GM23338 (cell line): ENCODE measurements at regions not wholly inside any gene's neighbourhood (a gene's known extent, or its start where the extent isn't known, plus 50 kb on each side); places are given as distances from the start of the nearest gene placed in this dataset.
A peak's percentile ranks its signal among the peaks of the same experiment; 100 is the strongest.

ENCODE experiments used
- ATAC-seq: fragments of 200-7000 bp; cut with Tn5 transposase; 3 replicates; pipeline ENCODE4 v1.9.1; 2020
- DNase-seq: peaks from one replicate; pipeline ENCODE4 v3.0.0-alpha.2; 2015; ENCODE audit warnings: low spot score
- H2AFZ ChIP-seq: fragments of 200-600 bp; sonication (generic); 2 replicates; pipeline ENCODE4 v1.8.0; 2016; ENCODE audit warnings: antibody characterized with exemption, mild to moderate bottlenecking, moderate library complexity
- H3F3A ChIP-seq: fragments of 200-600 bp; sonication (generic); replicated peaks from 2 replicates; pipeline ENCODE4 v1.8.0; 2017; ENCODE audit warnings: antibody characterized with exemption, mixed run types, low read depth
- H3K27ac ChIP-seq: fragments of 200-600 bp; sonication (generic); 2 replicates; pipeline ENCODE4 v1.6.1; 2016; ENCODE audit warnings: low read depth
- H3K27me3 ChIP-seq: fragments of 200-600 bp; sonication (generic); 2 replicates; pipeline ENCODE4 v1.8.0; 2016; ENCODE audit warnings: mild to moderate bottlenecking, mixed run types, moderate library complexity; ENCODE audit not compliant: insufficient read depth
- H3K36me3 ChIP-seq: fragments of 200-600 bp; sonication (generic); 2 replicates; pipeline ENCODE4 v1.8.0; 2016; ENCODE audit warnings: mild to moderate bottlenecking; ENCODE audit not compliant: insufficient read depth
- H3K4me1 ChIP-seq: fragments of 200-600 bp; sonication (generic); 2 replicates; pipeline ENCODE4 v1.8.0; 2016; ENCODE audit warnings: mild to moderate bottlenecking, moderate library complexity; ENCODE audit not compliant: insufficient read depth
- H3K4me2 ChIP-seq: fragments of 200-600 bp; sonication (generic); 2 replicates; pipeline ENCODE4 v1.7.1; 2017; ENCODE audit warnings: mixed run types
- H3K4me3 ChIP-seq: fragments of 200-600 bp; sonication (generic); 2 replicates; pipeline ENCODE4 v1.6.1; 2016; ENCODE audit warnings: mixed run types
- H3K79me2 ChIP-seq: fragments of 200-600 bp; sonication (generic); replicated peaks from 2 replicates; pipeline ENCODE4 v1.8.0; 2017; ENCODE audit warnings: mild to moderate bottlenecking; ENCODE audit not compliant: insufficient read depth
- H3K9me2 ChIP-seq: fragments of 200-600 bp; sonication (generic); 2 replicates; pipeline ENCODE4 v1.8.0; 2017; ENCODE audit not compliant: insufficient read depth
- H4K20me1 ChIP-seq: fragments of 200-600 bp; sonication (generic); replicated peaks from 2 replicates; pipeline ENCODE4 v1.8.0; 2017; ENCODE audit warnings: mild to moderate bottlenecking; ENCODE audit not compliant: insufficient read depth
- H3K27ac Mint-ChIP-seq: 2 replicates; pipeline ENCODE4 v1.8.0; 2020; ENCODE audit warnings: inconsistent platforms, mild to moderate bottlenecking, moderate library complexity, mixed read lengths
- H3K27me3 Mint-ChIP-seq: 3 replicates; pipeline ENCODE4 v1.8.0; 2022; ENCODE audit warnings: low read depth, mild to moderate bottlenecking, moderate library complexity, mixed read lengths, inconsistent platforms; ENCODE audit not compliant: insufficient read depth, poor library complexity
- H3K36me3 Mint-ChIP-seq: 3 replicates; pipeline ENCODE4 v1.8.0; 2021; ENCODE audit warnings: low read depth, mild to moderate bottlenecking, inconsistent platforms, moderate library complexity, mixed read lengths
- H3K4me1 Mint-ChIP-seq: 3 replicates; pipeline ENCODE4 v1.8.0; 2020; ENCODE audit warnings: mild to moderate bottlenecking, inconsistent platforms, mixed read lengths
- H3K4me3 Mint-ChIP-seq: 3 replicates; pipeline ENCODE4 v1.8.0; 2021; ENCODE audit warnings: moderate library complexity, mild to moderate bottlenecking, inconsistent platforms, mixed read lengths
- H3K9me3 Mint-ChIP-seq: 3 replicates; pipeline ENCODE4 v1.8.0; 2020; ENCODE audit warnings: moderate library complexity, mild to moderate bottlenecking, inconsistent platforms, mixed read lengths
- CREB1 ChIP-seq: fragments of 250-450 bp; sonication (Bioruptor Pico); IDR thresholded peaks from 2 replicates; pipeline ENCODE4 v1.5.0; 2020; ENCODE audit warnings: low read depth, mild to moderate bottlenecking, moderate library complexity
- CTCF ChIP-seq, 2 experiments: fragments of 200-600 bp in 1 of 2; sonication (generic) in 1 of 2; conservative IDR thresholded peaks; 2 replicates each; pipeline versions ENCODE4 v1.5.1 to v1.6.1; 2016 to 2017; ENCODE audit warnings: antibody characterized with exemption in 2 of 2, low read depth in 2 of 2, mild to moderate bottlenecking in 2 of 2, moderate library complexity in 1 of 2
- ETS1 ChIP-seq: IDR thresholded peaks from 2 replicates; pipeline ENCODE4 v1.6.1; 2016; ENCODE audit warnings: antibody characterized with exemption
- EZH2 ChIP-seq: fragments of 200-600 bp; sonication (generic); IDR thresholded peaks from one replicate; pipeline ENCODE4 v1.8.0; 2017; ENCODE audit warnings: antibody characterized with exemption, mild to moderate bottlenecking, low read depth; ENCODE audit not compliant: unreplicated experiment
- EZH2phosphoT487 ChIP-seq: fragments of 200-600 bp; sonication (generic); IDR thresholded peaks from one replicate; pipeline ENCODE4 v1.8.1; 2018; ENCODE audit warnings: antibody characterized with exemption; ENCODE audit not compliant: unreplicated experiment
- JUNB ChIP-seq: IDR thresholded peaks from one replicate; pipeline ENCODE4 v1.6.1; 2016; ENCODE audit warnings: antibody characterized with exemption; ENCODE audit not compliant: unreplicated experiment
- NANOG ChIP-seq: IDR thresholded peaks from 2 replicates; pipeline ENCODE4 v1.6.1; 2016; ENCODE audit warnings: antibody characterized with exemption, borderline replicate concordance
- POLR2AphosphoS5 ChIP-seq: IDR thresholded peaks from 2 replicates; pipeline ENCODE4 v1.6.1; 2016; ENCODE audit warnings: antibody characterized with exemption, low read depth
- REST ChIP-seq: IDR thresholded peaks from one replicate; pipeline ENCODE4 v1.6.1; 2018; ENCODE audit warnings: antibody characterized with exemption; ENCODE audit not compliant: unreplicated experiment
- STAT1 ChIP-seq: IDR thresholded peaks from one replicate; pipeline ENCODE4 v1.6.1; 2016; ENCODE audit warnings: antibody characterized with exemption; ENCODE audit not compliant: unreplicated experiment
- ZNF114 ChIP-seq: fragments of 250-450 bp; sonication (Bioruptor Pico); IDR thresholded peaks from 2 replicates; pipeline ENCODE4 v1.5.0; 2020; ENCODE audit warnings: mild to moderate bottlenecking, moderate library complexity
- ZNF331 ChIP-seq: fragments of 250-450 bp; sonication (Bioruptor Pico); IDR thresholded peaks from 2 replicates; pipeline ENCODE4 v1.5.0; 2020; ENCODE audit warnings: low read depth, mild to moderate bottlenecking, moderate library complexity
- ZNF462 ChIP-seq: fragments of 250-450 bp; sonication (Bioruptor Pico); IDR thresholded peaks from 2 replicates; pipeline ENCODE4 v1.5.0; 2020; ENCODE audit warnings: mild to moderate bottlenecking, moderate library complexity

GRCh38 chr6:134374491-134375219 lies 56.7 kb upstream of the SGK1 start:
- H3K4me3 ChIP-seq, result no peak overlapping the region
- no peaks in the 10 kb centered on the region for H3K36me3 ChIP-seq
- H3K27ac ChIP-seq, result no peak overlapping the region
- no peaks in the 10 kb centered on the region for H3F3A ChIP-seq
- H3K4me1 ChIP-seq, result peaks cover 4% of the 10 kb centered on the region
- no peak for TF ChIP-seq REST
- no peak for TF ChIP-seq CREB1 (CRISPR knock-in tag)
- TF ChIP-seq JUNB, result no peak
- no peak for TF ChIP-seq ZNF114 (CRISPR knock-in tag)
- no peak for TF ChIP-seq CTCF (conservative IDR thresholded peaks at IDR 0.05; ENCODE audit: low read depth in 2 of 2)
- no peak for TF ChIP-seq EZH2phosphoT487
- no peak for TF ChIP-seq ETS1
- TF ChIP-seq NANOG, result no peak
- no peak for TF ChIP-seq EZH2
- no peak for TF ChIP-seq POLR2AphosphoS5
- TF ChIP-seq STAT1, result no peak
- no peak for TF ChIP-seq ZNF462 (CRISPR knock-in tag)
- no peak for TF ChIP-seq ZNF331 (CRISPR knock-in tag)
- H3K36me3 Mint-ChIP-seq, result peaks cover 6% of the 10 kb centered on the region; the same call in 2 of the 3 replicates
- H2AFZ ChIP-seq, result 0 out of 2 replicates have a peak overlapping the region, but pooled peaks have one; percentile 7
- H3K4me1 Mint-ChIP-seq, result peaks cover 8% of the 10 kb centered on the region
- peaks cover 2% of the 10 kb centered on the region for H3K27me3 Mint-ChIP-seq
- H3K9me2 ChIP-seq, result no peaks in the 10 kb centered on the region; the same call in 1 of the 2 replicates
- no peaks in the 10 kb centered on the region for H4K20me1 ChIP-seq
- ATAC-seq, result no peak
- H3K9me3 Mint-ChIP-seq, result peaks cover 5% of the 10 kb centered on the region; the same call in 2 of the 3 replicates
- no peaks in the 10 kb centered on the region for H3K79me2 ChIP-seq
- no peak overlapping the region for H3K4me2 ChIP-seq
- no peak overlapping the region for H3K27ac Mint-ChIP-seq
- H3K4me3 Mint-ChIP-seq, result no peak overlapping the region
- H3K27me3 ChIP-seq, result no peaks in the 10 kb centered on the region
- no peak for DNase-seq
